Activated CD4-positive, alpha-beta T cell treated with anti-CD3 and anti-CD28 coated beads, Interleukin-2, amount 50 U/mL, for 48 hours (primary cell): ENCODE measurements at regions not wholly inside any gene's neighbourhood (a gene's known extent, or its start where the extent isn't known, plus 50 kb on each side); places are given as distances from the start of the nearest gene placed in this dataset.
"Not testable (repeated sequence)": the region's sequence is repeated elsewhere in the genome, so short reads cannot be mapped to it uniquely, and the experiment has no call there.

Experiments
- DNase-seq, 2 experiments: peaks; one replicate each; pipeline ENCODE4 v3.0.0-alpha.2; 2020

DNA sequence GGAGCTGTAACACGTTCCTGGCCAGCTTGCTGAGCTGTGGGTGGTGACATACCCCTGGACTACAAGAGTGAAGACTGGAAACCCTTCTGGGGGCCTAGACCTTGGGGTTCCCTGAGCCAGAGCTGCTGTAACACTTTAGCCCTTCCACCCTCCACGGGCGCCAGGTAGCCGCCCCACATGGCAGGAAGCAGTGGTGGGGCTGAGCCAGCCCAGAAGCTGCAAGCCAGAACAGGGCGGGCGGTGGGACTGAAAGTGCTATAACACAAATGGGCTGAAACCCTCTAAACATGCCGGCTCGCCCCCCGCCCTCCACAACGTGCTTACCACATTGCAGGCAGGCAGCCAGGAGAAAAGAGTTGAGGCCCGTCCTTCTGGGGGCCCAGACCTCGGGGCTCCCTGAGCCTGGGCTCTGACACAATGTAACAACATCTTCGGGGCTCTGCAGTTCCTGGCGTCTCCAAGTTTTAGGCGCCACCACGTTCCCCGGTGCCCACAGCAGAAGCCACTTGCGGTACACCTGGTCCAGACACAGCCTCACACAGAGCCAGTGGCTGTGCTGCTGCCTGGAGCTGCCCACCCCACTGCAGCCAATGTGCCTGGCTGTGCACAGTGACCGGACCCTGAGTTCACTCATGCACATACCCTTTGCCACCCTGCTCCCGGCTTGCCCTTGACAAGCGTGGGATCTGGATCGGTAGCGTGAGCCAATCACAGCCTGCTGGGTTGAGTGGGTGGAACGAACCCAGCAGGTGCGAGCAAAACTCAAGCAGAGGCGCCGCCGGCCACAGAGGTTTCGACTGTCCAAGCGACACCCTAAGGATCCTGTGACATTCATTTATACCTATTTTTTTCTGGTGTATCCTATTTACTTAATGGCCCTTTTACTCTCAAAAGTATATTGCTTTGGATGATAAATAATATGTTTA lies 127.4 kb upstream of the FHL2 start:
- DNase-seq, result no peak

DNA sequence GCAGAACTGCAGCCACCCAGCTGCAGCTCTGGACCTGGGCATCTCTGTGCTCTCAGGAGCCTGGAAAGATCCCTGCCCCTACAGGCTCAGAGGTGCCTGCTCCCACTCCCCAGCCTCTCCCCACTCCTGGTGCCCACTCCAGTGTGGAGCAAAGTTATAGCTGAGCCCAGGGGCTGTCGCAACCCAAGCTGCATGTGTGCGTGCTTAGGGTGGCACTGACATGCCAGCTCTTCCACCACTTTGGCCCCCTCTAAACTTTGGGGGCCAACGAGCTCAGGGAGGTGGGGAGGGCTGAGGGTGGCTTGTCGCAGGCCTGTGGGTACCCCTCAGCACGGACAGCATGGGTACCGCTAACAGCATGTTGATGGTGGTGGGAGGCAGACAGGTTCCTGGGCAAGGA lies 126.3 kb upstream of the FHL2 start:
- DNase-seq, result no peak

DNA sequence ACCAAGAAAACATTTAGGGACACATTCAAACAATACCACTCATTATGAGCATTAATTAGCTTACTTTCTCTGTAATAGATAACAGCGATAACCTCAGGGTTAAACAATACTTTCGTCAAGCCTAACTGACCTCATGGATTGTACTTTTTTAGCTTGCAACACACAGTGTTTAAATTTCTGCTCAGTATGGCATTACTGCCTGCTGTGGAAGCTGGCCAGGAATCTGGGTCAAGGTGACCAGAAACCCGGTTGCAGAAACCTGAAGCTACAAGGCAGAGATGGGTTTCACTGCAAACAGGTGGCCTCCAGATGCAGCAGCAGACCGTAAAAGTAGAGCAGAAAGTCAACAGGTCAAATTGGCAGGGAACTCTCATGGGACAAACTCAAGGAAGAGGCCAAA lies 123.8 kb upstream of the FHL2 start:
- no peak for DNase-seq

DNA sequence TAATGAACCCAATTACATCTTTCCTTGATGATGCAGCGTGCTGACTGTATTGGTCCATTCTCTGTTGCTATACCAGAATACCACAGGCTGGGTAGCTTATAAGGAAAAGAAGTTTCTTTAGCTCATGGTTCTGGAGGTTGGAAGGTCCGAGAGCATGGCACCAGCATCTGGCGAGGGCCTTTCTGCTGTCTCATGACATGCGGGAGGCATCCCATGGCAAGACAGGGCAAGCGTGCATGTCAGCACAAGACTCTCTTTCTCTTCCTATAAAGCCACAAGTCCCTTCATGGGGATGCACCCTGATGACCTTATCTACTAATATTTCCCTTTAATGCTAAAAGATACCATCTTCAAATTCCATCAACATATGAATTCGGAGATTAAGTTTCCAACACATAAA lies 122.8 kb upstream of the FHL2 start:
- no peak for DNase-seq

DNA sequence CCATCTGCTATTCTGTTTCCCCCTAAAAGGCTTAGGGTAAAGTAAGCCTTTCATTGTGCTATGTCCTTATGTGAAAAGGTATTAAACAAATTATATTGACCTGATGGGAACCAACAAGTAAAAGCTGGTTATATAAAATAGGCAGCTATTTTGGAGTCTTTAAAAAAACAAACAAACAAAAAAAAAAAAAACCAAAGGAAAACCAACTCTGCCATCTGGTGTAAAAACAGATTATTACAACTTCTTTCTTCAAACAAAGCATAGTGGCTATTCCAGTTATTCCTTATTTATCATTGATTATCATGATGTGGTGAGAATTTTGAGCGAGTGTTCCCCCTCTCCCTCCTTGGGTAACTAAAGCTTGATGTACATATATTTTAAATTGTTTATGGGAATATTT lies 122.3 kb upstream of the FHL2 start:
- no peak for DNase-seq

DNA sequence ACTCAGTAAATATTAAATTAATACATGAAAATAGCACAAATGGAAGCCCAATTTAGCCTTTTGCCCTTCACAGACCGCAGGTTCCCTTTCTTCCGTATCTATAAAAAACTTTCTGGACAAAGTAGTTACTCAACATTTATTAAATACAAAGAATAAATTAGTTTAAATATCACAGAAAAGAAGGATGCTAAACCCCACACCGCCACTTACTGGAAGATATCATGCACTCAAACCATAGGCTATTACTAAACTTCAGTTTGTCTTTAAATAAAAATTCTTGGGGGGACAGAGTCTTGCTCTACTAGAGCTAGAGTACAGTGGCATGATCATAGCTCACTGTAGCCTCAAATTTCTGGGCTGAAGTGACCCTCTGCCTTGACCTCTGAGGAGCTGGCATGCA lies 120.7 kb upstream of the FHL2 start:
- no peak for DNase-seq

DNA sequence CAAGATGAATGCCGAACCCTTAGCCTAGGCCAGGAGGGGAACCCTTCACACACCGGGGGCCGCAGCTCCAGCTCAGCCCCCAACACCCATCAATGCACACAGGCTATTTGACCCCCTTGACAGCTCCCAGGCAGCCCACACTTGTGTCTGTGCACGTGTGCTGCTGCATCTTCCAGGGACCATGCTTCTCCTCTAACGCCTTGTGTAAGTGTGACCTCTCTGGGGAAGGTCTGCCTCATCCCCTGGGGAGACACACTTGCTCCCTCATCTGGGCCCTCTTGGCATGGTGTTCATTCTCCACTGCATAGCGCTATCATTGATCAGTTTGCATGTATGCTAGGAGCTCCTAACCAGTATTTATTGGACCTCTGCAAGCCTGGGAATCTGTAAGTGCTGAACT lies 120.0 kb upstream of the FHL2 start:
- DNase-seq, result no peak

DNA sequence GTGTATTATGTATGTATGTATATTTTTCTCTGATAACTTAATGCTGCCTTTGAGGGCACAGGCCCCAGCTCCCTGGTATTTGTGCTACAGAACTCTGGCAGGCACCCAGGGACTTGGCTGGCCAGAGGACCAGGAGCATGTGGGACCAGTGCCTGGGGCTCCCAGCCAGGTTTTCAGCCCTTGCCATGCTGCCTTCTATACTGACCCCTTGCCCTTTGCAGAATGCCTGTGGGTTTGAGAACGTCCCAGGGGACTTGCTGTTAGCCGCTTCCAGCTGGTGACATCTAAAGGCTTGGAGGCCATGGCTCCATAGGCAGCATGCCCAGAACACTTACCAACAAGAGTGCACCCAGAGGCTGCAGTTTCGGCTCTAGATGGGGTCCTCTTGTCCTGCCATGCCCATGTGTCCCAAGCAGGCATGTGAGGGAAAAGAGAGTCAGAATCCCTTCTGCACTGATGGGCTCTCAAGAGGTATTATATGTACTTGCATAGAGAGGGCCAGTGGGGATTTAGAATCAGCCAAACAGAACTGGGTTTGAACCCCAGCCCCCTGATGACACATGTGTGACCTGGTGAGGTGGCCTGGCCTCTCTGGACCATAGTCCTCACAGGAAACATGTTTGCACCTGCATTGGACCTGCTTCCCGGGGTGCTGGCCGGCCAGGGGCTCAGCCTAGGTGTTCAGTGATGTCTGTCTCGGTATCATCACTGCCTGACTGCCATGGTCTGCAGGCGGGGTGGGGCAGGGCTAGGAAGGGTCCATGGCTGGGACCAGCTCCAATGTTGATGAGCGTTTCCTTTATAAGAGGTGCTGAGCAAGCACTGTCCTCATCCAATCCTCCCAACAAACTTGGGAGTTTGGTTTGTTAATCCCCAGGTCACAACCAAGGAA lies 119.2 kb upstream of the FHL2 start:
- no peak for DNase-seq

DNA sequence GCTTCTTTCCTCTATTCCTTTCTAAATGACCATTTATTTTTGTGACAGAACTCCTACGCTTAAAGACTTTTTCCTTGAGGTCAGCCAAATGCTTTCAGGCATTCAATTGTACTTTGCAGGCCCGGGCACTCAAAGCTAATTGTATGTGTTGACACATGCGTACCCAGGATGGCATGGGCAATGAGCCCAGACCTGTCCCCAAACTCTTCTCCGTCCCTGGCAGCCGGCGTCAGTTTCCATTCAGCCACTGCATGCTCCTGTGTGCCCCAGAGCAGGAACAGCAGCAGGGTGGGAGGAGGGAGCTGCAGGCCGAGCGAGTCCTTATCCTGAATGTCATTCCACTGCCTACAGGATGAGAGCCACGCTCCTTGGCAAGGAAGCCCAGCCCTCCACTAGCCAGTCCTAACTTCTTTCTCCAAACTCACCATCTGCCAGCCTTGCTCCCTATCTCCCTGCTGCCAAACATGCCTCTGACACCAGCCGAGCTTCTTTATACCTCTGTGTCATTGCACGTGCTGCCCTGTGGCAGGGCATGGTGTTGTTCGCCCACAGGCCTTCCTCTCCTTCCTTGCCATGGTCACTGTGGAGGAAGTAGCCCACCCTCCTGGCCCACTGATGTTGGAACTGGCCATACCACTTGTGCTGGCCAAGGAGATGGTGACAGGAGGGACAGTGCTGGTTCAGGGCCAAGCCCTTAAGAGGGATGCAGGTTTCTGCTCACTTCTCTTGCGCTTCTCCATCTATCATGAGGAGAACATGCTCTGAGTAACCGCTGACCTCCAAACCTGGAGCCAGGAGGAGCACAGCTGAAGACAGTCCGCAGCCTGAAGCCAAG lies 116.9 kb upstream of the FHL2 start:
- DNase-seq, result no peak

DNA sequence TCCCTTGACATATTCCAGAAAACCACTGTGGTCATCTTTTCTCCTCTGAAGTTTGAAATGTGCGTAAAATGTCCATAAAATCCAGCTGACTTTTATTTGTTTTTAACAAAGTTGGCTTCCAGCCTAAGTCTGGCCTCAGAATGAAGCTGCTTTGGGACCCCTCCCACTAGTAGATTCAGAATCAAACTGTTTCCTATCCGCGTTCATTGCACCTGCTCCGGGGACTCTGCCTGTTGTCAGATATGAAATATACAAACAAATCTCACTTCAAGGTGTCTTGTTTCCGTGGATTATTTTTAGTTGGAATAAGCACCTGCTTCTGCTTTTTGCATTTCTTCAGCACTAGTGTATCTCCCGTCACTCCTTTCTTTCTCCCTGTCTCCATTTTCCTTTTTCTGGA lies 115.7 kb upstream of the FHL2 start:
- no peak for DNase-seq

DNA sequence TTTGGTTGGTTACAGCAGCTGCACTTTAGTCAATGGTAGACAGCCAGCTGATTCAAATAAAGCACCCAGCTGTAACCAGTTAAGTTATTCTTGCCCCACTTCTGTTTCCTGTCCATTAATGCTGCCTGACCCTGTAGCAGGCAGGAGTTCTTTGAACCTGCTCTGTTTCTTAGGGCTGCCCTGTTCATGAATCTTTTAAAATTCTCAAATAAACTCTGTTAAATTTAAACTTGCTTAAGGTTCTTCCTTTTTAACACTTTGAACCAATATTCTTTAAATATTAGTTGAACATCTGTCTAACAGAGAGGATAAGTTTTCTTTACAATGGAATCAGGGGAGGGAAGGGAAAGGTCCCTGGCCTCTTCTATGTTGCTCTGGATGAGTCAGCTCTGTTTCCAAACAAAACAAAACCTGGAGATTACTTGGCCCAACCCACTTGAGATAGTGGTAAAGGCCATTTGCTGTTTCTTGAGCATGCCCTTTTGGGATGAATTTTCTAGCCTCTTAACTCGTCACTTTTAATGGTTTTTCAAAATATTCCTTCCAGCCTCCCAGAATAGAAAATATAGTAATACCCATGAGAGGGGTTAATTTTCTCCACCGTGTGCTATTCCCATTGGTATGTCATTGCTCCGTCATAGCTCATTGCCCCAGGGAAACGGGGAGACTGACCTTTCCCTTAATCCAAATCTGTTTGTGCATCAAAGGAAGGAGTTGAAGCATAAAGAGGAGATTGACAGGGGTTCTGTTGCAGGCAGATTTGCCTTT lies 112.1 kb upstream of the FHL2 start:
- no peak for DNase-seq

DNA sequence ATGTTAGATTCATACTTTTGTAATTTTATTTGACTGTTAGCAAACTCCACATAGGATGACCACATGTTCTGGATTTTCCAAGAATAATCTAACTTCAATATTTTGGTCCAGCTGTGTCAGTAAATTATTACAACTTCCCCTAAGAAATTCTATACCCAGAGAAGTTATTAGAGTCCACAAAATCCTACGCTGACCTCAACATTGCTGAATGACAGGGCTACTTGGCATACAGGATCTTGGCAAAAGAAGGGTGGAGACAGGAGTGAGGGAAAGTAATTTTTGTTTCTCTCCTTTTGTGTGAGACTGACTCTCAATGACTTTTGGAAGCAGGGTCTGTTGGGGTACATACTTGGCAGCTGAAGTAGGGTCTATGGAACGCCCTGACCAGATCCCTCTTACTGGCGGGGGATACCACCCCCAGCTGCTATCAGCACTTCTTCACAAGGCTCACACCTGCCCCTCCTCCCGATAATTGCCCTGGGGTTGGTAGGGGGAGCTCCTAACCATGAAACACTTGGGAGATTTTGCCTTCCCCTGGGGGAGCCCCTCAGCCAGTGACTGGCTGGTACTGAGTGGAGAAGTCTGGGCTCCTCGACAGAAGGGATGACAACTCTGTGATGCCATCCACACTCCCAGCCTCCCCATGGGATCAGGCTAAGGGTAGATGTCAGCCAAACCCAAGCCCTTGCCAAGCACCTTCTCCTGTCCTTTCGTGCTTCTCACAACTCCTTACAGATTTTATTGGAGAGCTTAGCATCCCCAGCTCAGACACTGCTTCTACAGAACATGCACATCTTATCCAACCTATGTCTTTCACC lies 110.6 kb upstream of the FHL2 start:
- no peak for DNase-seq

DNA sequence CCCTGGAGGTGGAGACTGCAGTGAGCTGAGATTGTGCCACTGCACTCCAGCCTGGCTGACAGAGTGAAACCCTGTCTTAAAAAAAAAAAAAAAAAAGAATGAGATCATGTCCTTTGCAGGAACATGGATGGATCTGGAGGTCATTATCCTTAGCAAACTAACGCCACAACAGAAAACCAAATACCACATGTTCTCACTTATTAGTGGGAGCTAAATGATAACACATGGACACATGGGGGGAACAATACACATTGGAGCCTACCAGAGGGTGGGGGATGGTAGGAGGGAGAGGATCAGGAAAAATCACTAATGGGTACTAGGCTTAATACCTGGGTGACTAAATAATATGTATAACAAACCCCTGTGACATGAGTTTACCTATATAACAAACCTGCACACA lies 108.0 kb upstream of the FHL2 start:
- not testable (repeated sequence) for DNase-seq

DNA sequence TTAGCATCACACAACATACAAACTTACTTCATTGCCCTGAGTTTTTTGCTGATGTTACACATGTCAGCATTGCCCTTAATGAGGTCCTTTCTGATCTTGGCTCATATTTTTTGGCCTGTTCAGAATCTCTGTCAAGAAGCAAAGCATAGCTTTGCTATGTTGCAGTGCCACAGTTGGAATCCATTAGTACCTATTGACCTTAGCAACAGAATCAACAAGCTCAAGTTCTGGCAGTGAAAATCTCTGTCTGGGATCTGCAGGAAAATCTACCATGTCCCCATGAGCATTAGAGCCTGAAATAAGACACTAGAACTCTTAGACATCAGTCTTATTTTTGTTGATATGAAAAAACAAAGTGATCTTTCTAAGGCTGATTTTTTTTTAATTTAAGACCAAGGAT lies 105.6 kb upstream of the FHL2 start:
- DNase-seq, result no peak

DNA sequence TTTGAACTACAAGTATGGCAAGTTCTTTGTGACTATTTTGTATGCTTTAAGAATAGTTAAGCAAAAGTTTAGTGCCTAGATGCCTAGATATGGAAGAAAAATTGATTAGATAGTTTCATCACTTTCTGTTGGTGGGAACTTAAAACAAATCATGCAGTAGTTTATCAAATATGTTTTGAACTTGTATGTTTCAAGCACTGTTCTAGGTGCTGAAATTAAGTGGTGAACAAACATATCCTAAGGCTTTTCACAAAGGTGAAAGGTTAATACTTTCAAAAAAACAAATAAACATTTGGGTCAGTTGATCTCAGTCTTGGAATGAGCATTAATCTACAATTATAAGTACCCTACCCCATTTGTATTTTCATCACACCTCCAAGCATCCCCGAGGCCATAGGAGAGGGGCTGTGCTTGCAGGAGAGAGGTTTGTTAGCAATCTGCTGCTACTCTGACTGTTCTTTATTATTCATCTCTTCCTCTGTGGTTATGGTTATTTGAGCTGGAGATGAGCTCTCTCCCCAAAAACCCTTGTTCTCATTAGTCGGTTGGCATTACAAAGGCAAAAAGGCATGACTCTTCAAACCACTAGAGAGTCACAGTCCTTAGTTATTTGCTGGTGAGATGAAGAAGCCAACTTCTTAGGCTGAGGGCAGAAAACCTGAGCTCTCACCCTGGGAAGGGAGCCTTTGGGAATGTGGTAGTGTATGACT lies 103.9 kb upstream of the FHL2 start:
- no peak for DNase-seq

DNA sequence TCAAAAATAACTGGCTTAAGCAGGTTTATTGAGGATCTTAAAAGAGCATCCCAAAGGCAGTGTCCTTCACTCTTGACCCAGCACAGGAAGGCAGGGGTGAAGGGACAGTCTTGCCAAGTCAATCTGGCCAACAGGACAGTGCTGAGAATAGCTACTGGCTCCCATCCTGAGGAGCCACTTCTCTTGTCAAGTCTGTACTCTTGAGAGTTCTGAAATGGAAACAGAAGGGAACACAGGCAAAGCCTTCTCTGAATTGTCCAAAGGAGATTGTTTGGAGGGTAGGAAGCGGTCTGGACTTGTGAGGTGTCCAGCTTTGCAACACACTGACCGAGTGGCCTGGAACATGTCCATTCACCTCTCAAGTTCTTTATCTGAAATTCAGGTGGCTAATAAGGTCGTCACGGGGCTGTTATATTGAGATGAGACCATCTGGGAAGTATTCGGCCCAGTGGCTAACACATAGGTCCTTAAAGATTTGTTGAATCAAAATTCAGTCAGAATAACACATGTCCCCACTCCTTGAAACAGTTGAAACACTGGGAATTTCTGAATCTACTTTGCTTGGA lies 99.5 kb upstream of the FHL2 start:
- no peak for DNase-seq

DNA sequence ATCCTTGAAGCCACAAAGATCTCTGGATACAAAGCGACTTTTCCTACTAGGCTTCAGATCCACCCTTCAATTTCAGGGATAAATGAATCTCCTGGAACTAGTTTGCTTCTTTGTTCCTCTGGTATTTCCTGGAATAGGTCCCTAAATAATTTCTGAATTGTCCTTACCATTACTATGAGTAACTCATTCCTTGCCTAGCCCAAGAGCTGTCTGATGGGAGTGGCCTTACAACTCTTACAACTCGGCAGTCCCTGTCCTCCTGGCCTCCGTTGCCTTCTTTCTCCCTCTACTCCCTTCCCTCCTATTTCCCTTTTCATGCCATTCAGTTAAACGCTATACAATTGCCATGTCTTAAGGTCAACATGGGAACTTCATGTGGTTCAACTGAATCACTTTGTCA lies 98.2 kb upstream of the FHL2 start:
- DNase-seq, result no peak

DNA sequence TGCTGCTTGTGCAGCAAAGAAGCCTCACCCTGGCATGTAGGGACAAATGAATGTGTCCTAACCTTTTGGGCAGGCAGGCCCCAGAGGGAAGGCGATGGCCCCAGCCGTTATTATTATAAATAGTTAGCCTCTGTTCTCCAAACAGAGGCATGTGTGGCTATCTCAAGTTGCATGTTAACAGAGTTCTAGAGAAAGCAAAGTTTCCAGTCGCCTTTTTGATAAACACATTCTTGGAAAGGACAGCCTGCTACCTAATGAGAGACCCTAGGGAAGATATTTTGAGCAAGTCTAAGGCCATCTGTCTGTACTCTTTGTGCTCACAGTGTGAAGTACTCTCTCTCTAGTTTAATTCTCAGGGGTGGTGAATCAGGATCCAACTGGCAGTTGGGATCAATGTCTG lies 97.4 kb upstream of the FHL2 start:
- DNase-seq, result no peak

DNA sequence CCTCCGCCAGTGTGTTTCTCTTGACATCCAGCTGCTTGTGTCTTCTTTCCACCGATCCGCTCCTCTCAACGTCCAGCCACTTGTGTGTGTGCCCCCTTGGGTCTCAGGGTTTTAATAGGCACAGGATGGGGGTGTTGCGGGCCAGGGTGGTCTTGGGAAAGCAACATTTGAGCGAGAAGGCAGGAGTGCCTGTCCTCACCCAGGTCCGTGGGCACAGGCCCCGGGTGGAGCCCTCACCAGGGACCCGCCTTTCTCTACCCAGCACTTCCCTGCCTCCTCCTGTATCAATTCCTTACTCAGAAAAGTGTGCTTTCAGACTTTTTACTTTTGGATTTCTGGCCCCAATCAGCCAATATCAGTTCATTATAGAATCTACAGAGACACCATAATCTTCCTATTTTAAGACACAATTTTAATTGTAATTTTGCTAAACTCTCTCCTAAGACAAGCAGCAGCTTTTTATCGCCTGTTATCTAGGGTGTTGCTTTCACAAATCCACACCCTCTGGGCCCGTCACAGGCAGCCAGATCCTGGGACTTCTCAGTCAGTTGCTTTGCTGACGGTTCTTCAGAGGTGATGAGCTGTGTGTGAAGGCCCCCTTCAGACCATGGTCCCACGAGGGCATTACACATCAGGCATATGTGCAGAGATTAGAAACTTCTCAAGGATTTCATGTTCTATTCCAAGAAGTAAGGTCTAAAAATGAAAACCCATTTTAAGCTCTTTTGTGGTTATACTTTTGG lies 96.0 kb upstream of the FHL2 start:
- no peak for DNase-seq

DNA sequence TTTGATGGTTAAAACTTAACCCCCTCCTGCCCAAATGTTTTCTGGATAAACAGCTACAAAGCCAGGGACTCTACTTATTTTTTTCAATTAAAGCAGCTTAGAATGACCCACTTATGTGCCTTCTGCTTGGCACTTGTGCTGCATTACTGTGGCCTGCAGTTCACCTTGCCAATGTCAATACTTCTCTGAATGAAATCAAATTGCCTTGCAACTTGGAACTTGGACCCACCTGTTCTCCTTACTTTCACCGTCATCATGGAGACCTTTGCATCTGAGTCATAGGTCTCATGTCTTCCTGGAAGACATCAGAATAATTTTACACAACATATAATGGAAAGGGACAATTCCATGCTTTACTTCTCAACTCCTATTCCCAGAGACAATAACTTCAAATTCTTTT lies 92.1 kb upstream of the FHL2 start:
- DNase-seq, result no peak
